Psoas muscle (tissue), 7 donors: ENCODE measurements at regions not wholly inside any gene's neighbourhood (a gene's known extent, or its start where the extent isn't known, plus 50 kb on each side); places are given as distances from the start of the nearest gene placed in this dataset.

Experiments used
- ATAC-seq, 4 donors: fragments of 200-7000 bp; cut with Tn5 transposase; one replicate each; pipeline ENCODE4 v1.9.1; 2020; ENCODE audit warnings: moderate library complexity in 3 of 4, mild to moderate bottlenecking in 2 of 4
- DNase-seq, 2 donors: peaks; one replicate each; pipeline ENCODE4 v3.0.0-alpha.2; 2020
- H3K27ac ChIP-seq: fragments of 200-600 bp; one replicate; pipeline ENCODE4 v1.8.0; 2022
- H3K27me3 ChIP-seq, 3 donors: fragments of 200-600 bp in 1 of 3; one replicate each; pipeline versions ENCODE4 v1.6.1 to v1.8.0; 2013 to 2022; ENCODE audit warnings: low read length in 2 of 3, mild to moderate bottlenecking in 2 of 3, moderate library complexity in 1 of 3; ENCODE audit not compliant: insufficient read depth in 3 of 3
- H3K36me3 ChIP-seq, 2 donors: fragments of 200-600 bp in 1 of 2; one replicate each; pipeline versions ENCODE4 v1.6.1 to v1.8.0; 2013 to 2022; ENCODE audit warnings: low read depth in 1 of 2, mild to moderate bottlenecking in 1 of 2, moderate library complexity in 1 of 2; ENCODE audit not compliant: insufficient read depth in 1 of 2
- H3K4me1 ChIP-seq: fragments of 200-600 bp; one replicate; pipeline ENCODE4 v1.8.0; 2022
- H3K4me3 ChIP-seq: fragments of 200-600 bp; one replicate; pipeline ENCODE4 v1.8.0; 2022; ENCODE audit warnings: mild to moderate bottlenecking
- H3K9me3 ChIP-seq: fragments of 200-600 bp; one replicate; pipeline ENCODE4 v1.8.0; 2022
- CTCF ChIP-seq: fragments of 200-600 bp; IDR thresholded peaks from one replicate; pipeline ENCODE4 v1.8.0; 2022; ENCODE audit warnings: antibody characterized with exemption
- WGBS, 3 donors: extraction: QIAGEN DNeasy Blood & Tissue Kit; methylation state at CpG; one replicate each; pipeline versions ENCODE4 v1.1.6 to v1.1.7; 2013; 5-methylcytosine and 5-hydroxymethylcytosine counted together
- intact Hi-C, 2 donors: fragments of 100-400 bp; cut with DNase I; formaldehyde crosslinking; loops; one replicate each; pipeline versions ENCODE4 v1.11.0 to v1.14.2; 2022
- donor health status: healthy with polysubstance abuse.
- donor health status: DM: no; HTN: no; CAD: no; lungs with moderate emphysema.
- donor health status: Bipolar disorder and iron deficiency.
- donor health status: healthy.
- donor health status: DM: yes; HTN: yes; CAD: no.
- donor health status: DM: no; HTN: no; CAD: no.
- donor health status: DM: yes; HTN: yes; CAD: no.

- Histone ChIP-seq H3K4me1 (peaks cover 4% of the 10 kb centered on the region), H3K36me3 (no peaks in the 10 kb centered on the region), H3K4me3 (no peak overlapping the region), H3K9me3 (no peaks in the 10 kb centered on the region), H3K27me3 (no peaks in the 10 kb centered on the region), H3K27ac (no peak overlapping the region)
- WGBS, 3 donors: 51 to 74% (median 52%) methylated on average over 4 of the region's 4 CpGs
- intact Hi-C loops: loop anchor here (2.0 to 10.0 kb wide), 2 partner anchors 663 to 665 kb away; no protein-coding TSS in a partner anchor
- DNase-seq (no peak), ATAC-seq (no peak)
- TF ChIP-seq CTCF: no peak
Measured at GRCh38 chr7:17681965-17682364, 258.3 kb downstream of the SNX13 start.

- H3K27me3 ChIP-seq: no peaks in the 10 kb centered on the region
- no peak for ATAC-seq
- H3K36me3 ChIP-seq: no peaks in the 10 kb centered on the region
- no peaks in the 10 kb centered on the region for H3K9me3 ChIP-seq
- DNase-seq: no peak
- intact Hi-C loops: loop anchor here in 1 of 2 donors (10.0 kb wide), 1 partner anchor 662 kb away; no protein-coding TSS in a partner anchor
- H3K27ac ChIP-seq: no peak overlapping the region
- no peak overlapping the region for H3K4me3 ChIP-seq
- TF ChIP-seq CTCF: no peak
- peaks cover 4% of the 10 kb centered on the region for H3K4me1 ChIP-seq
- 74 to 83% (median 77%) methylated on average over 3 of the region's 3 CpGs for WGBS, 3 donors
Measured at GRCh38 chr7:17682586-17682985, 257.7 kb downstream of the SNX13 start.

GRCh38 chr7:17685141-17685540 lies 255.2 kb downstream of the SNX13 start:
- intact Hi-C loops: loop anchor here in 1 of 2 donors (10.0 kb wide), 1 partner anchor 660 kb away; no protein-coding TSS in a partner anchor
- DNase-seq (no peak), ATAC-seq (no peak)
- 82 to 88% (median 86%) methylated on average over 5 of the region's 5 CpGs for WGBS, 3 donors
- Histone ChIP-seq H3K4me1 (peaks cover 4% of the 10 kb centered on the region), H3K36me3 (no peaks in the 10 kb centered on the region), H3K27me3 (no peaks in the 10 kb centered on the region), H3K27ac (no peak overlapping the region), H3K9me3 (no peaks in the 10 kb centered on the region), H3K4me3 (no peak overlapping the region)
- TF ChIP-seq CTCF: no peak

- ATAC-seq: no peak
- WGBS, 3 donors: 78 to 81% (median 79%) methylated on average over 2 of the region's 2 CpGs
- intact Hi-C loops: loop anchor here in 1 of 2 donors (10.0 kb wide), 1 partner anchor 657 kb away; no protein-coding TSS in a partner anchor
Measured at GRCh38 chr7:17687361-17687760, 252.9 kb downstream of the SNX13 start.

More at GRCh38 chr7:17687361-17687760, 252.9 kb downstream of the SNX13 start:
- DNase-seq: no peak
- Histone ChIP-seq H3K27me3 (no peaks in the 10 kb centered on the region), H3K36me3 (no peaks in the 10 kb centered on the region), H3K4me1 (peaks cover 4% of the 10 kb centered on the region), H3K4me3 (no peak overlapping the region), H3K9me3 (no peaks in the 10 kb centered on the region), H3K27ac (no peak overlapping the region)
- TF ChIP-seq CTCF: no peak
